T-helper 2 cell treated with Interferon-gamma antibody and Interleukin-4, amounts not matched to agents 5 μg/mL and 100 μg/mL, for 36 hours (primary cell): ENCODE measurements at regions not wholly inside any gene's neighbourhood (a gene's known extent, or its start where the extent isn't known, plus 50 kb on each side); places are given as distances from the start of the nearest gene placed in this dataset.

ENCODE experiments used
- DNase-seq: peaks from one replicate; pipeline ENCODE4 v3.0.0; 2021; ENCODE audit warnings: low spot score
- H3K27ac Mint-ChIP-seq: one replicate; pipeline ENCODE4 v1.8.0; 2021; ENCODE audit warnings: mild to moderate bottlenecking, mixed read lengths
- H3K27me3 Mint-ChIP-seq: one replicate; pipeline ENCODE4 v1.8.0; 2021; ENCODE audit warnings: low read depth, mixed read lengths
- H3K36me3 Mint-ChIP-seq: one replicate; pipeline ENCODE4 v1.8.0; 2021; ENCODE audit warnings: low read depth, mixed read lengths
- H3K4me1 Mint-ChIP-seq: one replicate; pipeline ENCODE4 v1.8.0; 2021; ENCODE audit warnings: low read depth, mixed read lengths
- H3K4me3 Mint-ChIP-seq: one replicate; pipeline ENCODE4 v1.8.0; 2022; ENCODE audit warnings: mild to moderate bottlenecking, moderate library complexity, mixed read lengths
- H3K9me3 Mint-ChIP-seq: one replicate; pipeline ENCODE4 v1.8.0; 2021; ENCODE audit warnings: mixed read lengths

- DNase-seq, result no peak
- H3K4me3 Mint-ChIP-seq, result no peak overlapping the region
- no peak overlapping the region for H3K27ac Mint-ChIP-seq
Measured at GRCh38 chr7:115758025-115758424, 272.5 kb downstream of the TFEC start.

GRCh38 chr7:115754226-115754625, 276.3 kb downstream of the TFEC start:
- no peak overlapping the region for H3K27ac Mint-ChIP-seq
- no peaks in the 10 kb centered on the region for H3K36me3 Mint-ChIP-seq
- DNase-seq, result no peak
- H3K4me1 Mint-ChIP-seq, result no peaks in the 10 kb centered on the region
- no peak overlapping the region for H3K4me3 Mint-ChIP-seq
- no peaks in the 10 kb centered on the region for H3K27me3 Mint-ChIP-seq
- H3K9me3 Mint-ChIP-seq, result no peaks in the 10 kb centered on the region

More at GRCh38 chr7:115758025-115758424, 272.5 kb downstream of the TFEC start:
- no peaks in the 10 kb centered on the region for H3K36me3 Mint-ChIP-seq
- no peaks in the 10 kb centered on the region for H3K4me1 Mint-ChIP-seq
- no peaks in the 10 kb centered on the region for H3K9me3 Mint-ChIP-seq
- no peaks in the 10 kb centered on the region for H3K27me3 Mint-ChIP-seq

GRCh38 chr7:115749924-115750323, 280.6 kb downstream of the TFEC start:
- DNase-seq, result no peak

GRCh38 chr7:115748123-115748738, 282.3 kb downstream of the TFEC start:
- no peaks in the 10 kb centered on the region for H3K36me3 Mint-ChIP-seq
- DNase-seq, result no peak
- H3K27ac Mint-ChIP-seq, result no peak overlapping the region
- no peak overlapping the region for H3K4me3 Mint-ChIP-seq
- H3K9me3 Mint-ChIP-seq, result no peaks in the 10 kb centered on the region
- H3K27me3 Mint-ChIP-seq, result no peaks in the 10 kb centered on the region
- no peaks in the 10 kb centered on the region for H3K4me1 Mint-ChIP-seq

More at GRCh38 chr7:115749924-115750323, 280.6 kb downstream of the TFEC start:
- H3K36me3 Mint-ChIP-seq, result no peaks in the 10 kb centered on the region
- no peaks in the 10 kb centered on the region for H3K27me3 Mint-ChIP-seq
- no peaks in the 10 kb centered on the region for H3K4me1 Mint-ChIP-seq
- no peaks in the 10 kb centered on the region for H3K9me3 Mint-ChIP-seq
- no peak overlapping the region for H3K4me3 Mint-ChIP-seq
- H3K27ac Mint-ChIP-seq, result no peak overlapping the region

- H3K36me3 Mint-ChIP-seq, result no peaks in the 10 kb centered on the region
- H3K27me3 Mint-ChIP-seq, result no peaks in the 10 kb centered on the region
- H3K27ac Mint-ChIP-seq, result no peak overlapping the region
- H3K9me3 Mint-ChIP-seq, result no peaks in the 10 kb centered on the region
- no peak overlapping the region for H3K4me3 Mint-ChIP-seq
- DNase-seq, result no peak
- H3K4me1 Mint-ChIP-seq, result no peaks in the 10 kb centered on the region
Measured at GRCh38 chr7:115747174-115747573, 283.4 kb downstream of the TFEC start.

GRCh38 chr7:115740043-115740442, 290.5 kb downstream of the TFEC start:
- no peaks in the 10 kb centered on the region for H3K36me3 Mint-ChIP-seq
- no peaks in the 10 kb centered on the region for H3K27me3 Mint-ChIP-seq
- DNase-seq, result no peak
- H3K27ac Mint-ChIP-seq, result no peak overlapping the region
- no peaks in the 10 kb centered on the region for H3K4me1 Mint-ChIP-seq
- no peaks in the 10 kb centered on the region for H3K9me3 Mint-ChIP-seq
- no peak overlapping the region for H3K4me3 Mint-ChIP-seq

- no peaks in the 10 kb centered on the region for H3K9me3 Mint-ChIP-seq
- H3K27ac Mint-ChIP-seq, result no peak overlapping the region
- no peak for DNase-seq
- H3K4me3 Mint-ChIP-seq, result no peak overlapping the region
- no peaks in the 10 kb centered on the region for H3K36me3 Mint-ChIP-seq
- H3K27me3 Mint-ChIP-seq, result no peaks in the 10 kb centered on the region
- no peaks in the 10 kb centered on the region for H3K4me1 Mint-ChIP-seq
Measured at GRCh38 chr7:115734641-115735040, 295.9 kb downstream of the TFEC start.

GRCh38 chr7:115731796-115732471, 298.6 kb downstream of the TFEC start:
- no peak overlapping the region for H3K27ac Mint-ChIP-seq
- H3K4me1 Mint-ChIP-seq, result no peaks in the 10 kb centered on the region
- H3K9me3 Mint-ChIP-seq, result no peaks in the 10 kb centered on the region
- no peak for DNase-seq
- no peaks in the 10 kb centered on the region for H3K27me3 Mint-ChIP-seq
- H3K36me3 Mint-ChIP-seq, result no peaks in the 10 kb centered on the region
- no peak overlapping the region for H3K4me3 Mint-ChIP-seq

- no peak overlapping the region for H3K27ac Mint-ChIP-seq
- H3K4me3 Mint-ChIP-seq, result no peak overlapping the region
- H3K4me1 Mint-ChIP-seq, result no peaks in the 10 kb centered on the region
- no peak for DNase-seq
- H3K9me3 Mint-ChIP-seq, result no peaks in the 10 kb centered on the region
- H3K27me3 Mint-ChIP-seq, result no peaks in the 10 kb centered on the region
- no peaks in the 10 kb centered on the region for H3K36me3 Mint-ChIP-seq
Measured at GRCh38 chr7:115728518-115728917, 302.0 kb downstream of the TFEC start.

GRCh38 chr7:115724400-115725056, 306.0 kb downstream of the TFEC start:
- H3K27me3 Mint-ChIP-seq, result no peaks in the 10 kb centered on the region
- H3K36me3 Mint-ChIP-seq, result no peaks in the 10 kb centered on the region
- peaks cover 1% of the 10 kb centered on the region for H3K4me1 Mint-ChIP-seq
- DNase-seq, result no peak
- no peak overlapping the region for H3K27ac Mint-ChIP-seq
- H3K4me3 Mint-ChIP-seq, result no peak overlapping the region
- no peaks in the 10 kb centered on the region for H3K9me3 Mint-ChIP-seq

GRCh38 chr7:115722302-115722977, 308.1 kb downstream of the TFEC start:
- Mint-ChIP-seq H3K27me3 (no peaks in the 10 kb centered on the region), H3K9me3 (no peaks in the 10 kb centered on the region), H3K4me3 (no peak overlapping the region), H3K36me3 (no peaks in the 10 kb centered on the region), H3K27ac (no peak overlapping the region), H3K4me1 (peaks cover 1% of the 10 kb centered on the region)
- no peak for DNase-seq

- H3K27me3 Mint-ChIP-seq, result no peaks in the 10 kb centered on the region
Measured at GRCh38 chr7:115721293-115722217, 309.0 kb downstream of the TFEC start.

GRCh38 chr7:115719963-115720362, 310.6 kb downstream of the TFEC start:
- no peak for DNase-seq
- Mint-ChIP-seq H3K27me3 (no peaks in the 10 kb centered on the region), H3K27ac (no peak overlapping the region), H3K36me3 (no peaks in the 10 kb centered on the region), H3K4me3 (no peak overlapping the region), H3K4me1 (peaks cover 1% of the 10 kb centered on the region), H3K9me3 (no peaks in the 10 kb centered on the region)

More at GRCh38 chr7:115721293-115722217, 309.0 kb downstream of the TFEC start:
- DNase-seq, result no peak
- Mint-ChIP-seq H3K9me3 (no peaks in the 10 kb centered on the region), H3K4me1 (peaks cover 1% of the 10 kb centered on the region), H3K4me3 (no peak overlapping the region), H3K36me3 (no peaks in the 10 kb centered on the region), H3K27ac (no peak overlapping the region)
